GM23248 (cell line): ENCODE measurements at regions not wholly inside any gene's neighbourhood (a gene's known extent, or its start where the extent isn't known, plus 50 kb on each side); places are given as distances from the start of the nearest gene placed in this dataset.

Experiments used
- EZH2 ChIP-seq: fragments of 200-600 bp; sonication (generic); IDR thresholded peaks from 2 replicates; pipeline ENCODE4 v1.6.1; 2018; ENCODE audit warnings: antibody characterized with exemption, mild to moderate bottlenecking; ENCODE audit not compliant: insufficient read depth, poor library complexity, severe bottlenecking
- EZH2phosphoT487 ChIP-seq: fragments of 200-600 bp; sonication (generic); IDR thresholded peaks from 2 replicates; pipeline ENCODE4 v1.6.1; 2018; ENCODE audit warnings: antibody characterized with exemption, moderate library complexity, mild to moderate bottlenecking, low read depth; ENCODE audit not compliant: insufficient read depth

GRCh38 chr2:176885661-176886060 is 326.9 kb upstream of the HNRNPA3 start:
- TF ChIP-seq EZH2 (no peak), EZH2phosphoT487 (no peak)
